ENCODE measurements at regions not wholly inside any gene's neighbourhood (a gene's known extent, or its start where the extent isn't known, plus 50 kb on each side); places are given as distances from the start of the nearest gene placed in this dataset.

GRCh38 chr9:99282406-99282805 lies 60.3 kb downstream of the SEC61B start:
- DNase-seq, result no peak

GRCh38 chr9:99285965-99286364 lies 63.9 kb downstream of the SEC61B start:
- no peak for DNase-seq

- DNase-seq, result no peak
These were observed 64.5 kb downstream of the SEC61B start for GRCh38 chr9:99286536-99286935.

GRCh38 chr9:99287641-99288040 lies 65.6 kb downstream of the SEC61B start:
- no peak for DNase-seq

GRCh38 chr9:99288830-99289229 lies 66.7 kb downstream of the SEC61B start:
- no peak for DNase-seq

- DNase-seq, result no peak
These were observed 72.9 kb downstream of the SEC61B start for GRCh38 chr9:99294850-99295461.

- DNase-seq, result no peak
These were observed 74.3 kb downstream of the SEC61B start for GRCh38 chr9:99296291-99296951.

- no peak for DNase-seq
These were observed 76.5 kb downstream of the SEC61B start for GRCh38 chr9:99298614-99299013.

GRCh38 chr9:99299211-99300102 lies 77.4 kb downstream of the SEC61B start:
- DNase-seq, result no peak

- DNase-seq, result no peak
These were observed 78.0 kb downstream of the SEC61B start for GRCh38 chr9:99300103-99300439.

GRCh38 chr9:99300603-99301002 lies 78.5 kb downstream of the SEC61B start:
- no peak for DNase-seq

GRCh38 chr9:99303177-99303576 lies 81.1 kb downstream of the SEC61B start:
- no peak for DNase-seq

GRCh38 chr9:99305124-99305523 lies 83.0 kb downstream of the SEC61B start:
- no peak for DNase-seq

GRCh38 chr9:99305820-99306811 lies 84.0 kb downstream of the SEC61B start:
- no peak for DNase-seq

GRCh38 chr9:99307851-99308250 lies 85.8 kb downstream of the SEC61B start:
- no peak for DNase-seq

GRCh38 chr9:99309141-99309939 lies 87.3 kb downstream of the SEC61B start:
- DNase-seq, result no peak

- DNase-seq, result no peak
These were observed 90.7 kb downstream of the SEC61B start for GRCh38 chr9:99312736-99313135.

GRCh38 chr9:99319048-99319447 lies 97.0 kb downstream of the SEC61B start:
- DNase-seq, result no peak

- DNase-seq, result no peak
These were observed 100.2 kb downstream of the SEC61B start for GRCh38 chr9:99322299-99322698.

- DNase-seq, result no peak
These were observed 104.2 kb downstream of the SEC61B start for GRCh38 chr9:99326112-99326916.

- no peak for DNase-seq
These were observed 104.8 kb downstream of the SEC61B start for GRCh38 chr9:99326917-99327189.

Data from COR-L47 (cell line).